ENCODE measurements at regions not wholly inside any gene's neighbourhood (a gene's known extent, or its start where the extent isn't known, plus 50 kb on each side); places are given as distances from the start of the nearest gene placed in this dataset.

- no peak for TF ChIP-seq ZNF274 (IDR thresholded peaks at IDR 0.05; ENCODE audit: low read depth, low read length)
- no peak for TF ChIP-seq YY1 (IDR thresholded peaks at IDR 0.05; ENCODE audit: insufficient read depth, insufficient read length)
Observed at GRCh38 chr12:114992443-114992842, 308.5 kb upstream of the TBX3 start.

All from NT2/D1 (cell line).